ENCODE measurements at regions not wholly inside any gene's neighbourhood (a gene's known extent, or its start where the extent isn't known, plus 50 kb on each side); places are given as distances from the start of the nearest gene placed in this dataset.
"Not testable (repeated sequence)": the region's sequence is repeated elsewhere in the genome, so short reads cannot be mapped to it uniquely, and the experiment has no call there.

DNA sequence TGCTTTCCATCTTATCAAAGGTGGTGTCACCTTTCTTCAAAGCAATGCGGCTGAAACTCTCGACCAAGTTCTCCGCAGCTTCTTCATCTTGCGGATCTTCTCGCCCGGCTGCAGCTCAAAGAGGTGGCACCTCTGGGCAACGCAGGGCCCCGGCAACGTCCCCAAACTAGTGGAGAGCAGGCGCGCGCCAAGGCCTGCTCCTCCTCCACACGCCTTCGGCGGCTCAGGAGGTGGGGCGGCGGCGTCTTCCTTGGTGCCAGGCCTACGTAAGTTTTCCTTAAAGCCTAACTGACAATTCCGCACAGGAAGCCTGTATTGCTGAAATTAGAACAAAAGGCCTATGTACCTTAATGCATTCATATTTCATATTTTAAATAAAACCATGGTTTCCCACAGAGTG is 112.0 kb downstream of the TMX1 start:
- no peak for DNase-seq

DNA sequence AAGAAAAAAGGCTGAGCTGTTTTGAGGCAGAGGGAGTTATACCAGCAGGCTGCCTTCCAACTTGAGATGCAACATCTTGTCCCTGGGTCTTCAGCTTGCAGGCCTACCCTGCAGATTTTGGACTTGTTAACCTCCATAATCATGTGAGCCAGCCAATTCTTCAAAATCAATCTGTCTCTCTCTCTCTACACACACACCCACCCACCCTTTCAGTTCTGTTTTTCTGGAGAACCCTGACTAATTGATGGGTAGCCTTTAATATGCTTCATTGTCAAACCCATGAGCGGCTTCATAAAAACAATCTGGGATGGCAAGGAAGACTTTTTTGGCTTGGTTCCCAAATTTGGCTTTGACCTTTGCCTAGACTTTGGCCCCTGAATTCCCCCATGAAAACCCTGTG is 113.9 kb downstream of the TMX1 start:
- DNase-seq, result no peak

DNA sequence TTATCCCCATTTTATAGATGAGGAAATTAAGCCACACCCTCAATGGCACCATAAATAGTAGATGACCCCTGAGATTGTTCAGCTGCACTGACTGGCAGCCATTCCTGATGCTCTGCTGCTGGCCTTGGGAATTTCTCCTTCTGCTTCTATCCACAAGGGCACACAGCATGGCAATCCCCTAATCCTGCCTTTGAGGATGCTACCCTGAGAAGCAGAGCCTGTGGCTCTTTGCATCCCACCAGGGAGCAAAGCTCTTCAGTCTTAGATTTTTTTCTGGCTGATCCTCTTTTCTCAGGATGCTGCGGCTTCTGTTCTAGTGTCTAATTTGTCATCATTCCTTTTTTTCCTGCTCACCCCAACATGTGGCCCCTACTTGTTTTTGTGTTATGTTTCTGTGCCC is 114.8 kb downstream of the TMX1 start:
- DNase-seq, result no peak

DNA sequence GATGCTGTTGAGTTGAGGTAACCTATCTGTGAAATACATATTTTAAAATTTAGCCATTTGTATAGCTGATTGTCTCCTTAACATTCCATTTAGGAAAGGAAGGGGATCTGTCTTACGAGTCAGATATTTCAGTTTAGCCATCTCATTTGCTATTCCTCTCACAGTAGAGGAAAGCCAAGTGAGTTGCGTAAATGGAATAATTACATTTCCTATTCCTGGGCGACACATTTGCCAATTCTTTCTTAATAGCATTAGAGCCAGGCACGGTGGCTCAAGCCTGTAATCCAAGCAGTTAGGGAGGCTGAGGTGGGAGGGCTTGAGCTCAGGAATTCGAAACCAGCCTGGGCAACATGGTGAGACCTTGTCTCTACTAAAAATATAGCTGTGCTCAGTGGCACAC is 116.3 kb downstream of the TMX1 start:
- DNase-seq, result no peak

DNA sequence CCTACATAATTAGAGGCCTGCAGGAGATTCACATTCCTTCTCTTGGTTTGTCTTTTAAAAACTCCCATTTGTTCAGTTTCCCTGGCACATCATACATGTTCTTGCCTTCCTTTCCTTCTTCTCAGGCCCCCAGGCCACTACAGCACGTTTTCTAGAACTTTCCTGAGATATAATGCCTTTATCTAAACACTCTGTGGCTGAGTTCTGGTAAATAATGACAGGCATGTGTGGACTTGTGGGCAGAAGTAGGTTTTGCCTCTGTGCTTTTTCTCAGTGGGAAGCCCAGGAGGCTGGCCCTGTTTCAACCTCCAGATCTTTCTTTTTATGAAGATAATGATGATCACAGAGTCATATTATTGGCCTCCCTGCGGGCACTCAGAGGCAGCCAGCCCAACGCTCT is 117.2 kb downstream of the TMX1 start:
- DNase-seq, result peak; percentile 41

DNA sequence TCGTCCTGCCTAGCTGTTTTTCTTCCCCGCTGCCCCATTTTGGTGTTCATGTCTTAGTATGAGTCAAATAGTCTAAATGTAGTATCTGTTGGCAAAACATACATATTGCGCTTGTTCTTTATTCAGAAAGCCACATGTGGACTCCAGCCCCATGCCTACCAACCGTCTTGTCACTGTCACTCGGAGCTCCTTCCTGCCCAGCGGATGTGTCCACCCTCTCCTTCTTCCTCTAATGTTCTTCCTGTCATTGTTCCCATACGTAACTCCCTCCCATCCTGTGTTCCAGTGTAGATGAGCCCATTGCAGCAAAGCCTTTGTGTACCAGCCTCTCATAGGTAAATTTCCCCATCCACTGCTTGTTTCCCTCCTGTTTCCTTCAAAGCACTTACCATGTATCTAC is 120.5 kb downstream of the TMX1 start:
- DNase-seq, result no peak

DNA sequence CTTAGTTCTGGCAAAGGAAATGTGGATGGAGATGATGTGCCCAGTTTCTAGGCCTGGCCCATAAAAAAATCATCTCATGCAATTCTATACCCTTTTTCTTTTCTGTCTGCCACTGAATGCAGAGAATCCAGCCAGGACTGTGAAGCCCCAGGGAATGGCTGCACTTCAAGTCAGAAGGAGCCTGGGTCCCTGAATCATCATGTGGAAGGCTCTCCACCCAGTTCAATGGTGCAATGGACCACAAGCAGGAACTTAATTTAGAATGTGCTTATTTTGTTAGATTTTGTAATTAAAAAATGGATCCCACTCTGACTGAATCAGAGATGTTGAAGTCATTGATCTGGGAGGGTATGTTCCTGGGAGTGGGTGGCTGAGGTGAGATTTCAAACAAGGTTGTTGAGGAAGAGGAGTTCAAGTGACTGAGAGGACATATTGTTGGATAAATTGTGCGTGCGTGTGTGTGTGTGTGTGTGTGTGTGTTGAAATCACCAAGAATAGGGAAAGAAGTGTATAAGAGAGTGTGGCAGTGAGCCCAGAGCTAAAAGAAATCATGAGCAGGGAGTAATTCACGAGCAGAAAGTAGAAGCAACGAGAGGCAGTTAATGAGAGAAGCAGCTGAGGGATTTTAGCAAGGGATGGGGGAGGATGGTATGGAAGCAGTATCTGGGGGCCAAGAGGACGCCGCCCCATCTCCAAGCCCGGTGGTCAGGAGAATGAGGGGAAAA is 125.4 kb downstream of the TMX1 start:
- DNase-seq, result no peak

DNA sequence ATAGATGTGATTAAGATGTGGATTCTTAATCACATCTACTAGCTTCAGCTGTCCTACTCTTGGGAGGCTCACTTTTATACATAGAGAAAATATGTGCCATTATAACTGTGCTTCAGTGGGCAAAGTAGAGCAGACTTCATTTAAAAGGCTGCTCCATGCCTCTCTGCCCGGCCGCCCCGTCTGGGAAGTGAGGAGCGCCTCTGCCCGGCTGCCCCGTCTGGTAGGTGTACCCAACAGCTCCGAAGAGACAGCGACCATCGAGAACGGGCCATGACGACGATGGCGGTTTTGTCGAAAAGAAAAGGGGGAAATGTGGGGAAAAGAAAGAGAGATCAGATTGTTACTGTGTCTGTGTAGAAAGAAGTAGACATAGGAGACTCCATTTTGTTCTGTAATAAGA is 126.4 kb downstream of the TMX1 start:
- DNase-seq, result not testable (repeated sequence)

DNA sequence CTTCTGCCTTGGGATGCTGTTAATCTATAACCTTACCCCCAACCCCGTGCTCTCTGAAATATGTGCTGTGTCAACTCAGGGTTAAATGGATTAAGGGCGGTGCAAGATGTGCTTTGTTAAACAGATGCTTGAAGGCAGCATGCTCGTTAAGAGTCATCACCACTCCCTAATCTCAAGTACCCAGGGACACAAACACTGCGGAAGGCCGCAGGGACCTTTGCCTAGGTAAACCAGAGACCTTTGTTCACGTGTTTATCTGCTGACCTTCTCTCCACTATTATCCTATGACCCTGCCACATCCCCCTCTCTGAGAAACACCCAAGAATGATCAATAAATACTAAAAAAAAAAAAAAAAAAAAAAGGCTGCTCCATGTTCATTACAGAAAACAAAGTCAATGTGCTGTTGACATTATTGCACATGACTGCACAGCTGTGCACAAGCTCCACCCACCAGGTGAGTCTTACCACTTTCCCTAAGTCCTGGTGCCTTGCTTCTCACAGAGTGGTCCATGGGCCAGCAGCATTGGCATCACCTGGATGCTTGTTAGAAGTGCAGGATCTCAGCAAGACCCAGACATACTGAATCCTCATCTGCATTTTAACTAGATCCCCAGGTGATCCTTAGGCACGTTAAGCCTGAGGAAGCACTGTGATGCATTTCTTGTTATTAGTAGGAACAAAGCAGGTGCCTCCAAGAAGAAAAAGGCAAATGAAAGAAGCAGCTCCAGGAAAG is 127.0 kb downstream of the TMX1 start:
- DNase-seq, result peak; percentile 55

DNA sequence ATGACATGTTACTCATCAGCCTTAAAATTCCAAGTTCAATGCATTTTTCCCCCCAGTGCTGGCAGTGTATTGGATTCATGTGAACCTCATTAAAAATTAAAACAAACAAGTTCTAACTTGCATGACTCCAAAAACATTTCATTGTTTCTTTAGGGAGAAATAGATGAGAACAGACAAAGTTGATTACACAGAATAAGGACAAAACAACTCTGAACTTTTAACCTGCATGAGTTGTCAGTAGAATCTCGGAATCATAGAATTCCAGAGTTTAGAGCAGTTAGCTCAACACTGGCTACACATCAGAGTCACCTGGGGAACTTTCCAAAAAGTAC is 127.5 kb downstream of the TMX1 start:
- no peak for DNase-seq

DNA sequence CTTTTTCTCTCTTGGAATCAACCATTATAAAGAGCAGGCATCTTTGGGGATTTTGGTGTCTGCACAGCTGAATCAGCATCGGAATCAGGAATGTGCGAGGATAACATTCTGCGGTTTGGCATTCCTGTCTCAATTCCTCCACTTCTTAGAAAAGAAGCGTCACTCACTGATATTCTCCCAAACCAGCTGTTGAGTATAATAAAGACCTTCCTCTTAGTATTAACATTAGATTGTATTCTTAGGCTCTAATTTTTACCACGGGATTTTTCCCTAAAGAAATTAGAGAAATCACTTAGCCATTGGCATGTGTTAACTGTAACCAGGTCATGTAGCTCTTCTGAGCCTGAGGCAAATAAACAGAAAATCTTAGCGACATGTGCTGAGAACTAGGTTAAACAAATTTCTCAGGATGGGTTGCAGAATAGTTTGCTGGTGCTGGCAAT is 128.7 kb downstream of the TMX1 start:
- DNase-seq, result no peak

DNA sequence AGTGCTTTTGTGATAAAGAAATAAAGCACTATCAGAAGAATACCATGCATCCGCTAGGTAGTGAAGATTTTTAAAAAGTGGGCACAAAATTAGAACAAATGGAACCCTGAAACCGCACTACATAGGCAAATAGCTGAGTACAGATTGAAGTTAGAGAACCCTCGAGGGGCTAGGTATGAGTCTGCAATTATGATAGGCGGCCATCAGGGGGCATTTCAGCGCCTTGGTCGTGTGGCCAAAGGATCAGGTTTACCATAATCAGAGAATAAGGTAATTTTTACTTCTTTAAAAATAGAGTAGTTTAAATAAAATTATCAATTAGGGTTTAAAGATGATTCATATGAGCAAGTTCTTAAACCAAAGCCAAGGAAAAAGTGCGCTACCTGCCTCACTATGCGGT is 129.8 kb downstream of the TMX1 start:
- no peak for DNase-seq

DNA sequence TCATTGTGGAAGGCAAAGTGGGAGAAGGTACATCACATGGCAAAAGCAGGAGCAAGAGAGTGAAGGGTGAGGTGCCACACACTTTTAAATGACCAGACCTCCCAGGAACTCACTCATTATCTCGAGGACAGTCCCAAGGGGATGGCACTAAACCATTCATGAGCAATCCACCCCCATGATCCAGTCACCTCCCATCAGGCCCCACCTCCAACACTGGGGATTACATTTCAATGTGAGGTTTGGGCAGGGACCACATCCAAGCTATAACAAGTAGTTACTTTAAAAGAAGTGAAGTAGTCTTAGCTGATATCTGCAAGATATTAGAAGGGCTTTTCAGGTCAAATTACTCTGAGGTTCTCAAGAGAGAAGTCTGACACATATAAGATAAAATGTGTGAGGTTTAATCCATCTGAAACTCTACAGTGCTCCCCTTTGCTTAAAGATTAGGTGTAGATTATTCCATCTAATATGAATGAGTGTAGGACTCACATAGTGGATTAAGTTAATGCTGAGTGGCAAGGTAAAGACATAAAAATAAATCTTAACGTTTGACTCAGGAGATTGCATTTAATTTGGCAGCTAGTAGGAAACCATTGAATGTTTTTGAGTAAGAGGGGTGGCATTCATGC is 130.8 kb downstream of the TMX1 start:
- DNase-seq, result no peak

DNA sequence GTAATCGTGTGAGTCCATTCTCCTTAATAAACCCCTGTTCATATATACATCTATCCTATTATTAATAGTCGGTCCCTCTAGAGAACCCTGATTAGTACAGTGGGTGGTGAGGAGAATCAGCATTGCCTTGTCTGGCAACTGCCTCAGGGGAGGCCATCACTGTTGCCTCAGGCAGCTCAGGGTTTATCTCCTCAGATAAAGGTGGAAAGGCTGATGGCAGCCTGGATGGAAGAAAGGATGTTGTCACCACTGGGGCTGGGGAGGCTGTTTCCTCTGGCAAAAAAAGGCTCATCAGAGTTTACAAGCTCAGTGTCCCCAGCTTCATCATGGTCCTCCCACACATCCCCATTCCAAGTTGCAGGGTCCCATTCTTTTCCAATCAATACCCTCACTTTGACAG is 137.1 kb downstream of the TMX1 start:
- not testable (repeated sequence) for DNase-seq

DNA sequence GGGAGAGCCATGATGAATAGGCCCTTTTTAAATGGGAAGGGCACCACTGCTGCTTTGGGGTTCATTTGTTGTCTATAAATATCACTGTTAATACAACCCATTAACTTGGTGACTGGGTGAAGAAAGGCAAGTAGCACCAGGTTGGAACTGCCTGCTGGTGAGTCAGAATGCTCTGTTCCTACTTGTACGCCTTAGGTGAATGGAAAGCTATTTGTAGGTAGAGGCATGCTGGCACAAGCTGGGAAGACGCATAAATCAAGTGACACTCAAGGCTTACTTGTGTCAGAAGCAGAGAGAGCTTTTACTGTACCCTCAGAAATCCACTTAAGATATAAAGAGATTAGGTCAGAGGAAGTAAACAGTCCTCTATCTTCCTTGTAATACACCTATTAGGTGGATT is 142.5 kb downstream of the TMX1 start:
- DNase-seq, result peak; percentile 90

DNA sequence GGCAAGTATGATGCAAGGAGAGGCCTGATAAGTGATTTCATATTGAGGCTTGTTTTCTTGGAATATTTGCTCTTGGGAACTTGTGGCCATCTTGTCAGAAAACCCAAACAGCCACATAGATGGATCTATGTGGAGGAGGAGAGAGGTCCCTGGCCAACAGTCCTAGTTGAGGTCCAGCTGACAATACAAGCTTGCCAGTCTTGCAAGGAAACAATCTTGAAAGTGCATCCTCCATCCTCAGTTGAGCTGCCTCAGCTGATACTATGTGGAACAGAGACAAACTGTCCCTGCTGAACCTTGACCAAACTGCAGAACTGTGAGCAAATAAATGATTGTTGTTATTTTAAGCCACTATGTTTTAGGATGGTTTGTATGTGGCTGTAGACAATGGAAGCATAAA is 146.4 kb downstream of the TMX1 start:
- DNase-seq, result no peak

DNA sequence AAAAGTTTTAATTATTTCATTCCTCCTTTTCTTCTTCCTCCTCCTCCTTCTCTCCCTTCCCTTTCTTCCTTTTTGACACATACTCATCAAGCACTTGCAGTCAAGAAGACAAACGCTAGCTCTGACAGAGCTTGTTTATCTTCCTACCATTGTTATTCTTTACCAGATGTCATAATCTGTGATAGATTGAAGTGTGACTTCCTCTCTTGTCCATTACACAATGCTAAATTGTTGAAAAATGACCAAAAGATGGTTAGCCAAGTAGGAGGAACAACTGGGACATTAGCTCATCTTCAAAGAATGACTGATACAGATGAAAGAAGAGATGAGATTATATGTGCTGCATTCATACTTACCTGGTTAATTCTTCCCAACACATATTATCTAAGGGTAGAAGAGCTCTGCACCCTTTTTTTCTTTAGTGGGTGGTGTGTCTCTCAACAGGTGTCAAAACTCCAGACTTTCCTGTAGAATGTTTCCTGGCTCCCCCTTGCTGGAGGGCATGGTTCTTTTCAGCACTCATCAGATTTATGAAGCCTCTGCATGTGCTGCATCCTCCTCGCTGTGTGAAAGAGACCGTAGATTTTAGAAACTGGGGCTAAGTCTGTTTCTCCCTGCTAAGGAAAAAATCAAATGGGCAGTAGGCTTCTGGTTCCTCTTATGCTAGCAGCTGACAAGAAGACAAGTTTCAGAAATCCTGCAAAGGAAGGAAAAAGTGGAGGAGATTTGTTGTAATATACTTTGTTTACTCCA is 147.1 kb downstream of the TMX1 start:
- DNase-seq, result no peak

DNA sequence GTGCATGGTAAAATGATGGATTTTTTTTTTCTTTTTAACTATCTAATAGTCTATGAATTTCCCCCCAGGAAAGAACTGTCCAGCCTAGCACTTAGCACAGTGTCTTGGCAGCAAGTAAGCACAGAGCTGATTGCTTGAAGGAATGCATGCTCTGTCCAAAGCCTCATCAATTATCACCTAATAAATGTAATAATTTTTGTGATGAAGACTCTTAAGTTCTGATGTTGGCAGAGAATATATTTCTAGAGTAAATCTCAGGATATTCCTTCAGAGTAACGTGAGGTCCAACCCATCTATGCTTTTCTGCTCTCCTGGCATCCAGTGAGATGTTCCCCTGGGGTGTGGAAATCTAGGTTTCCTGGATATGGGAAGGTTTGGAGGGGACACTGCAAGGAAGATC is 152.4 kb downstream of the TMX1 start:
- DNase-seq, result no peak

DNA sequence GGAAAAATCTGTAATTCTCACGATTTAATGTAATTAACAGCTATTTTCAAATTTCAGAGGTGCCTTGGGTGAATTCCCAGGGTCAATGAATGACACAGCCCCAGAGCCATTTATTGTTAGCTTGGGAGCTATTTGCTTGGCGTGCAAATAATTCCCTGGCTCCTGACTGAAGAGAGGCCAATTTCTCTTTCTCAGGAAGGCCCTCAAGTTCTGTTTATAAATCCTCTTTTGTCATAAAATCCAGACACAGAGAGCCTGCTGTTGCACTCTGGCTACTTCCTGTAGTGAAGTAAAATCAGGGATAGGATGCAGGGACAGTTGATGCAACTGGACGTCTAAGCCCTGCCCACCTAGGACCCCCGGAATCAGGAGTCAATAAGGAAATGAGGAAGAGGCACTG is 154.3 kb downstream of the TMX1 start:
- DNase-seq, result no peak

DNA sequence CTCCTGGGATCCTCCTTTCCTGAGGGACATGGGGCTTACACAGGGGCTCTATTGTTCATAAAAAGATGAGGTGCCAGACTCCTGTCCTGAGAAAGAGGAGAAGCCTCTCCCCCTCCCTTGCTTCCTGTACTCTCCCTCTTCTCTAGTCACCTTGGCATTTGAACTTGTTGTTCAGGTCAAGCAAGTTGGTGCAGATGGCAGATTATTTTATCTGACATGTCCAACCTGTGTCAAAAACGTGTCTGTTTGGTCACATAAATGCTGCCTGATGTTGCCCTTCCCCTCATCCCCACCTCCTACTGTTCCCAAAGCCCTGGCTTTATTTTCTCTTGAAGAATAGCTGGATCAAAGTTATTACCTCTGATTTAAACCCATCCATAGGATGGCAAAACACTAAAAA is 154.8 kb downstream of the TMX1 start:
- DNase-seq, result peak; percentile 83

DNA sequence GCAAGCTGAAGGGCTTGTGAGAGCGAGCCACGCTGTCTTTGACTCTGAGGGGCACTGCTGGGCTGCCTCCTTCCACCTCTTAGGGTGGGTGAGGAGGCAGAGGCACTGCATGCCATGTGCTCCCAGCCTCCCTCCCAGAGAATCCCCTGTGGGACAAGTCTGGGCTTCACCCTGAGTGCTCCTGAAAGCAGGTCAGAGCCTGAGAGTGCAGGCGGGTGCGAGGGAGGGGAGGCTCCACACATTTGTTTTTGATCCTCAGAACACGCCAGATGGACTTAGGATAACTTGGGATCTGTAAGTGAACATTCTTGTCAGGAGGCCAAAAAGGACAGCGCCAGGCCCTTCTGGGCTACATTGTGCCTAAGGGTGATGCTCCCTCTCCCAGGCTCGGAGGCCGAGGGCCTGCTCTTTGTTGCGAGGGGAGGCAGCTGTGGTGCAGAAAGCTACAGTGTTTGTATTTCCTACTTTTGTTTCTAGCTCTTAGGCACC is 155.4 kb downstream of the TMX1 start:
- DNase-seq, result peak; percentile 100

DNA sequence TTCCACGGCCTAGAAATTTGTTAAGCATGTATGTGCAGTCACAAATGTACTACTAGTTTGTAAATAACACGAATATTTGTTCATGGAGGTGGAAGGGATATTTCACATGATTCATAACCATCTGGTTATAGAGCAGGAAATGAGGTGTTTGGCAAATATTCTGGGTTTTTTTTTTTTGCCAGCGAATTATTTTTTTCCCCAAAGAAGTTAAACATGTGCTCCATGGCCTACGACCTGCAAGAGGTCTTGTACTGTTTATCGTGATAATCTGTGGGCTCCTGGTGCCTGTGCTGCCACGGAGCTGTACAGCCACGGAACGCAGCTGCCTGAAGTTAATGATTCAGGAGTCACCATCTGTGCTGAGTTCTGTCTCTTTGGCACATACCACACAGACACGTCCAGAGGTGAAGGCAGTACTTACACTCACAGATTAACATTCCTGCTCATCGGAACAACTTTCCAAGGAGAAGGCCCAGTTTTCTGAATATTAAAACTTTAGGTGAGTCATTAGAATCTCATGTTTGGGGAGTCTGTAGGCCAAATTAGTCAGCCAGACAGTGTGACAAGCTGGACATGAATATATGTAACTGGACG is 156.3 kb downstream of the TMX1 start:
- DNase-seq, result peak; percentile 98

DNA sequence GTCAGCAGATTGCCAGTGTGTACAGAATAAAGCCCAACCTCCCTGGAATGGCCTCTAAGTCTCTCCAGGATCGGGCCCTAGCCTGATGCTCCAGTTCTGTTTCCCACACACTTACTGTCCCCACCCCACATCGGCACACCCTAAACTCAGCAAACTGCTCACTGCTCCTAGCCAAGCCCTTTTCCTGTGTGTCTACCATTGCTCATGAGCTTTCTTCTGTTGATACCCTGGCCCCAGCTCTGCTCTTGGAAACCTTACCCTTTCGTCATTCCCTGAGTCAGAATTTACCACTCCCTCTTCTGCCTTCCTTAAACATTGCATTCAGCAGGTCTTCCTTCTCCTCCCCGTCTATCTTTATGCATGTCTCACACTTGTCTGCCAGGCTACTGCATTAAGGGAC is 158.9 kb downstream of the TMX1 start:
- no peak for DNase-seq
